Sciatic nerve (tissue), 2 donors: ENCODE measurements at regions not wholly inside any gene's neighbourhood (a gene's known extent, or its start where the extent isn't known, plus 50 kb on each side); places are given as distances from the start of the nearest gene placed in this dataset.

Experiments
- ATAC-seq: fragments of 200-7000 bp; cut with Tn5 transposase; one replicate; pipeline ENCODE4 v1.9.1; 2020; ENCODE audit warnings: mild to moderate bottlenecking, moderate library complexity
- DNase-seq: peaks from one replicate; pipeline ENCODE4 v3.0.0-alpha.2; 2020; ENCODE audit warnings: low spot score
- intact Hi-C: fragments of 100-400 bp; cut with DNase I; formaldehyde crosslinking; loops from one replicate; pipeline ENCODE4 v1.14.2; 2022
- donor health status: DM: no; HTN: no; CAD: no.
- donor health status: DM: no; HTN: no; CAD: no.

GRCh38 chr3:106814231-106814630 lies 563.0 kb upstream of the CCDC54 start:
- ATAC-seq (peak; percentile 69), DNase-seq (no peak)

GRCh38 chr3:106816838-106817237 lies 560.4 kb upstream of the CCDC54 start:
- ATAC-seq (no peak), DNase-seq (no peak)
- intact Hi-C loops: no loop called here

More at GRCh38 chr3:106814231-106814630, 563.0 kb upstream of the CCDC54 start:
- intact Hi-C loops: no loop called here

- intact Hi-C loops: no loop called here
These were observed 559.5 kb upstream of the CCDC54 start for GRCh38 chr3:106817706-106818105.

GRCh38 chr3:106819440-106819839 lies 557.8 kb upstream of the CCDC54 start:
- DNase-seq (no peak), ATAC-seq (no peak)
- intact Hi-C loops: no loop called here

More at GRCh38 chr3:106817706-106818105, 559.5 kb upstream of the CCDC54 start:
- no peak for DNase-seq
- ATAC-seq: no peak

GRCh38 chr3:106820726-106821362 lies 556.4 kb upstream of the CCDC54 start:
- intact Hi-C loops: no loop called here
- DNase-seq: no peak
- no peak for ATAC-seq

GRCh38 chr3:106821801-106822200 lies 555.4 kb upstream of the CCDC54 start:
- intact Hi-C loops: no loop called here
- ATAC-seq (no peak), DNase-seq (no peak)

- intact Hi-C loops: no loop called here
- ATAC-seq: no peak
These were observed 555.0 kb upstream of the CCDC54 start for GRCh38 chr3:106822204-106822603.

GRCh38 chr3:106823701-106824100 lies 553.5 kb upstream of the CCDC54 start:
- ATAC-seq: no peak
- intact Hi-C loops: no loop called here
- DNase-seq: no peak

More at GRCh38 chr3:106822204-106822603, 555.0 kb upstream of the CCDC54 start:
- DNase-seq: no peak

- intact Hi-C loops: no loop called here
- no peak for DNase-seq
- ATAC-seq: peak; percentile 74
These were observed 552.4 kb upstream of the CCDC54 start for GRCh38 chr3:106824856-106825255.

GRCh38 chr3:106825962-106826605 lies 551.2 kb upstream of the CCDC54 start:
- no peak for DNase-seq
- peak; percentile 85 for ATAC-seq
- intact Hi-C loops: no loop called here

- intact Hi-C loops: no loop called here
- ATAC-seq (no peak), DNase-seq (no peak)
These were observed 550.4 kb upstream of the CCDC54 start for GRCh38 chr3:106826791-106827311.

- intact Hi-C loops: loop anchor here (2.0 kb wide), 1 partner anchor 41 kb away; no protein-coding TSS in a partner anchor
- DNase-seq: no peak
These were observed 549.6 kb upstream of the CCDC54 start for GRCh38 chr3:106827515-106828213.

GRCh38 chr3:106829206-106829605 lies 548.0 kb upstream of the CCDC54 start:
- DNase-seq (no peak), ATAC-seq (no peak)
- intact Hi-C loops: loop anchor here (2.0 kb wide), 1 partner anchor 40 kb away; no protein-coding TSS in a partner anchor

More at GRCh38 chr3:106827515-106828213, 549.6 kb upstream of the CCDC54 start:
- no peak for ATAC-seq

- intact Hi-C loops: no loop called here
- ATAC-seq (no peak), DNase-seq (no peak)
These were observed 546.9 kb upstream of the CCDC54 start for GRCh38 chr3:106830334-106830733.

GRCh38 chr3:106836906-106837305 lies 540.3 kb upstream of the CCDC54 start:
- DNase-seq (no peak), ATAC-seq (peak; percentile 38)
- intact Hi-C loops: no loop called here

GRCh38 chr3:106837616-106838015 lies 539.6 kb upstream of the CCDC54 start:
- intact Hi-C loops: no loop called here
- no peak for ATAC-seq
- no peak for DNase-seq

GRCh38 chr3:106839576-106840280 lies 537.5 kb upstream of the CCDC54 start:
- peak; percentile 92 for ATAC-seq
- intact Hi-C loops: no loop called here
- DNase-seq: no peak

- no peak for ATAC-seq
- intact Hi-C loops: no loop called here
- no peak for DNase-seq
These were observed 536.9 kb upstream of the CCDC54 start for GRCh38 chr3:106840319-106840718.

GRCh38 chr3:106842151-106842550 lies 535.1 kb upstream of the CCDC54 start:
- DNase-seq (no peak), ATAC-seq (no peak)
- intact Hi-C loops: no loop called here
